Mesenchymal stem cell (in vitro differentiated cells and primary cell): ENCODE measurements at regions not wholly inside any gene's neighbourhood (a gene's known extent, or its start where the extent isn't known, plus 50 kb on each side); places are given as distances from the start of the nearest gene placed in this dataset.

Source experiments
- DNase-seq: peaks from one replicate; pipeline ENCODE4 v3.0.0-alpha.2; 2013
- H2AFZ ChIP-seq: one replicate; pipeline ENCODE4 v1.6.1; 2013; ENCODE audit warnings: low read depth, mild to moderate bottlenecking, control low read depth, inconsistent platforms, low read length, moderate library complexity
- H2AK5ac ChIP-seq: 2 replicates; pipeline ENCODE4 v1.6.1; 2013; ENCODE audit warnings: low read length, moderate library complexity, mild to moderate bottlenecking, inconsistent platforms; ENCODE audit not compliant: severe bottlenecking
- H2BK120ac ChIP-seq: one replicate; pipeline ENCODE4 v1.6.1; 2013; ENCODE audit warnings: low read depth, mild to moderate bottlenecking, inconsistent platforms, low read length, moderate library complexity
- H2BK12ac ChIP-seq, 2 experiments: one replicate each; pipeline ENCODE4 v1.6.1; 2013; ENCODE audit warnings: inconsistent platforms in 2 of 2, low read length in 2 of 2, mild to moderate bottlenecking in 2 of 2, moderate library complexity in 2 of 2, control low read depth in 1 of 2
- H2BK15ac ChIP-seq: one replicate; pipeline ENCODE4 v1.6.1; 2013; ENCODE audit warnings: mild to moderate bottlenecking, low read depth, inconsistent platforms; ENCODE audit not compliant: poor library complexity, severe bottlenecking
- H2BK5ac ChIP-seq: 2 replicates; pipeline ENCODE4 v1.6.1; 2013; ENCODE audit warnings: low read depth, mild to moderate bottlenecking, low read length, control low read depth, inconsistent platforms; ENCODE audit not compliant: poor library complexity, severe bottlenecking
- H3K14ac ChIP-seq, 2 experiments: one replicate each; pipeline ENCODE4 v1.6.1; 2013; ENCODE audit warnings: inconsistent platforms in 2 of 2, low read length in 2 of 2, control low read depth in 1 of 2, mild to moderate bottlenecking in 1 of 2, moderate library complexity in 1 of 2
- H3K18ac ChIP-seq, 2 experiments: one replicate each; pipeline ENCODE4 v1.6.1; 2013; ENCODE audit warnings: inconsistent platforms in 2 of 2, low read length in 2 of 2, control low read depth in 1 of 2, low read depth in 1 of 2, mild to moderate bottlenecking in 1 of 2
- H3K23ac ChIP-seq, 2 experiments: one replicate each; pipeline ENCODE4 v1.6.1; 2013; ENCODE audit warnings: inconsistent platforms in 2 of 2, low read length in 2 of 2, mild to moderate bottlenecking in 2 of 2, moderate library complexity in 2 of 2, control low read depth in 1 of 2
- H3K27ac ChIP-seq: 2 replicates; pipeline ENCODE4 v1.5.1; 2013; ENCODE audit warnings: mild to moderate bottlenecking, moderate library complexity, low read length, control low read depth, inconsistent platforms; ENCODE audit not compliant: poor library complexity, severe bottlenecking
- H3K27me3 ChIP-seq, 2 experiments: 2 replicates each; pipeline versions ENCODE4 v1.6.1 to v1.7.0; 2013; ENCODE audit warnings: low read length in 2 of 2, mild to moderate bottlenecking in 2 of 2, moderate library complexity in 2 of 2, control low read depth in 1 of 2, inconsistent platforms in 1 of 2; ENCODE audit not compliant: control insufficient read depth in 1 of 2, insufficient read depth in 1 of 2
- H3K36me3 ChIP-seq, 2 experiments: 2 replicates each; pipeline versions ENCODE4 v1.6.1 to v1.7.0; 2013; ENCODE audit warnings: low read length in 2 of 2, control low read depth in 1 of 2, inconsistent platforms in 1 of 2, low read depth in 1 of 2, mild to moderate bottlenecking in 1 of 2; ENCODE audit not compliant: insufficient read depth in 2 of 2, control insufficient read depth in 1 of 2
- H3K4ac ChIP-seq, 2 experiments: one replicate each; pipeline ENCODE4 v1.6.1; 2013; ENCODE audit warnings: inconsistent platforms in 2 of 2, low read length in 2 of 2, mild to moderate bottlenecking in 2 of 2, moderate library complexity in 2 of 2, control low read depth in 1 of 2, low read depth in 1 of 2
- H3K4me1 ChIP-seq: 2 replicates; pipeline ENCODE4 v1.6.1; 2013; ENCODE audit warnings: low read depth, low read length, control low read depth; ENCODE audit not compliant: control insufficient read depth, insufficient read depth
- H3K4me2 ChIP-seq: 2 replicates; pipeline ENCODE4 v1.6.1; 2013; ENCODE audit warnings: low read length, mild to moderate bottlenecking, inconsistent platforms; ENCODE audit not compliant: poor library complexity, severe bottlenecking
- H3K4me3 ChIP-seq, 2 experiments: 2 replicates each; pipeline versions ENCODE4 v1.5.1 to v1.7.0; 2013; ENCODE audit warnings: low read length in 2 of 2, mild to moderate bottlenecking in 2 of 2, control low read depth in 1 of 2, low read depth in 1 of 2; ENCODE audit not compliant: insufficient read depth in 1 of 2
- H3K79me1 ChIP-seq: replicated peaks from 2 replicates; pipeline ENCODE4 v1.6.1; 2013; ENCODE audit warnings: mild to moderate bottlenecking, control low read depth, low read length, inconsistent platforms; ENCODE audit not compliant: poor library complexity, severe bottlenecking
- H3K9ac ChIP-seq: 2 replicates; pipeline ENCODE4 v1.7.0; 2013; ENCODE audit warnings: mild to moderate bottlenecking, low read length, moderate library complexity
- H3K9me3 ChIP-seq: 2 replicates; pipeline ENCODE4 v1.7.0; 2013; ENCODE audit warnings: mild to moderate bottlenecking, low read length; ENCODE audit not compliant: control insufficient read depth
- H4K8ac ChIP-seq: one replicate; pipeline ENCODE4 v1.6.1; 2013; ENCODE audit warnings: inconsistent platforms, mild to moderate bottlenecking, low read length, moderate library complexity
- H4K91ac ChIP-seq: one replicate; pipeline ENCODE4 v1.6.1; 2013; ENCODE audit warnings: mild to moderate bottlenecking, low read length, inconsistent platforms
- WGBS: methylation state at CpG from one replicate; pipeline ENCODE4 v1.1.7; 2013; ENCODE audit warnings: mixed read lengths; 5-methylcytosine and 5-hydroxymethylcytosine counted together

GRCh38 chrX:67105758-67106116, 438.1 kb upstream of the AR start:
- Histone ChIP-seq H2BK15ac (no peak overlapping the region), H4K8ac (no peak overlapping the region), H2BK5ac (no peak overlapping the region), H2BK120ac (no peak overlapping the region), H3K4me1 (no peaks in the 10 kb centered on the region), H2AK5ac (no peak overlapping the region), H3K23ac (no peak overlapping the region), H3K14ac (no peak overlapping the region), H3K4ac (no peak overlapping the region), H3K18ac (no peak overlapping the region), H3K36me3 (no peaks in the 10 kb centered on the region), H3K4me2 (no peak overlapping the region), H2AFZ (no peak overlapping the region), H4K91ac (no peak overlapping the region), H3K79me1 (no peaks in the 10 kb centered on the region), H3K9me3 (no peaks in the 10 kb centered on the region), H3K27ac (no peak overlapping the region), H3K9ac (no peak overlapping the region), H2BK12ac (no peak overlapping the region), H3K27me3 (peaks cover 0 to 6% of the 10 kb centered on the region in 2 experiments), H3K4me3 (no peak overlapping the region)
- no peak for DNase-seq
- WGBS: 43% methylated on average over 1 of the region's 2 CpGs

GRCh38 chrX:67104982-67105757, 438.7 kb upstream of the AR start:
- Histone ChIP-seq H3K4ac (no peak overlapping the region), H2BK120ac (no peak overlapping the region), H2BK12ac (no peak overlapping the region), H3K18ac (no peak overlapping the region), H2BK15ac (no peak overlapping the region), H4K91ac (no peak overlapping the region), H2BK5ac (no peak overlapping the region), H3K4me1 (no peaks in the 10 kb centered on the region), H3K9ac (no peak overlapping the region), H3K23ac (no peak overlapping the region), H3K9me3 (no peaks in the 10 kb centered on the region), H4K8ac (no peak overlapping the region), H3K4me3 (no peak overlapping the region), H2AK5ac (no peak overlapping the region), H3K4me2 (no peak overlapping the region), H3K14ac (no peak overlapping the region), H2AFZ (no peak overlapping the region), H3K27me3 (peaks cover 0 to 6% of the 10 kb centered on the region in 2 experiments), H3K36me3 (no peaks in the 10 kb centered on the region), H3K27ac (no peak overlapping the region), H3K79me1 (no peaks in the 10 kb centered on the region)
- DNase-seq: no peak
- WGBS: 72% methylated on average over 5 of the region's 6 CpGs

GRCh38 chrX:67100031-67100884, 443.6 kb upstream of the AR start:
- Histone ChIP-seq H2AK5ac (no peak overlapping the region), H2BK12ac (no peak overlapping the region), H3K4me2 (no peak overlapping the region), H2BK15ac (no peak overlapping the region), H2AFZ (no peak overlapping the region), H3K9me3 (no peaks in the 10 kb centered on the region), H2BK120ac (no peak overlapping the region), H2BK5ac (no peak overlapping the region), H3K4ac (no peak overlapping the region), H3K4me3 (no peak overlapping the region), H3K79me1 (no peaks in the 10 kb centered on the region), H3K27me3 (peaks cover 0 to 5% of the 10 kb centered on the region in 2 experiments), H3K18ac (no peak overlapping the region), H3K23ac (no peak overlapping the region), H3K36me3 (no peaks in the 10 kb centered on the region), H4K91ac (no peak overlapping the region), H3K4me1 (no peaks in the 10 kb centered on the region), H4K8ac (no peak overlapping the region), H3K9ac (no peak overlapping the region), H3K14ac (no peak overlapping the region), H3K27ac (no peak overlapping the region)
- 84% methylated on average over 2 of the region's 6 CpGs for WGBS
- no peak for DNase-seq

GRCh38 chrX:67094061-67094460, 449.8 kb upstream of the AR start:
- Histone ChIP-seq H3K9me3 (peaks cover 4% of the 10 kb centered on the region), H2BK12ac (no peak overlapping the region), H2BK15ac (no peak overlapping the region), H3K4me2 (no peak overlapping the region), H3K4ac (no peak overlapping the region), H3K4me3 (no peak overlapping the region), H3K27me3 (no peaks in the 10 kb centered on the region), H2BK120ac (no peak overlapping the region), H2BK5ac (no peak overlapping the region), H3K79me1 (no peaks in the 10 kb centered on the region), H3K14ac (no peak overlapping the region), H3K36me3 (no peaks in the 10 kb centered on the region), H3K18ac (no peak overlapping the region), H4K91ac (no peak overlapping the region), H4K8ac (no peak overlapping the region), H2AFZ (no peak overlapping the region), H3K9ac (no peak overlapping the region), H3K23ac (no peak overlapping the region), H3K27ac (no peak overlapping the region), H2AK5ac (no peak overlapping the region), H3K4me1 (no peaks in the 10 kb centered on the region)
- no peak for DNase-seq
- 86% methylated on average over 2 of the region's 2 CpGs for WGBS
